Keratinocyte (primary cell): ENCODE measurements at regions not wholly inside any gene's neighbourhood (a gene's known extent, or its start where the extent isn't known, plus 50 kb on each side); places are given as distances from the start of the nearest gene placed in this dataset.

ENCODE experiments used
- DNase-seq: peaks from one replicate; pipeline ENCODE4 v3.0.0-alpha.2; 2011; ENCODE audit warnings: low read depth, missing footprints, low spot score
- FAIRE-seq: peaks from 2 replicates; lab custom pipeline; 2011; peaks lifted over from hg19 to GRCh38; lab: Jason Lieb, UNC
- H2AFZ ChIP-seq: 2 replicates; pipeline ENCODE4 v1.6.0; 2012; ENCODE audit warnings: low read length, control low read depth, inconsistent platforms; ENCODE audit not compliant: control insufficient read depth
- H3K27ac ChIP-seq: 2 replicates; pipeline ENCODE4 v1.5.1; 2011; ENCODE audit warnings: low read length; ENCODE audit not compliant: control insufficient read depth, insufficient read depth
- H3K27me3 ChIP-seq: 3 replicates; pipeline ENCODE4 v1.6.0; 2011; ENCODE audit warnings: low read length; ENCODE audit not compliant: control insufficient read depth, insufficient read depth; ENCODE audit errors: extremely low read depth
- H3K36me3 ChIP-seq, 2 experiments: 2 replicates in 1 of 2; 3 replicates in 1 of 2; pipeline ENCODE4 v1.5.1; 2011; ENCODE audit warnings: low read length in 2 of 2, mild to moderate bottlenecking in 1 of 2; ENCODE audit not compliant: control insufficient read depth in 2 of 2, insufficient read depth in 2 of 2; ENCODE audit errors: extremely low read depth in 1 of 2
- H3K4me1 ChIP-seq: 3 replicates; pipeline ENCODE4 v1.5.1; 2011; ENCODE audit warnings: low read length; ENCODE audit not compliant: control insufficient read depth, insufficient read depth; ENCODE audit errors: extremely low read depth
- H3K4me2 ChIP-seq: 3 replicates; pipeline ENCODE4 v1.6.0; 2011; ENCODE audit warnings: low read depth, low read length; ENCODE audit not compliant: control insufficient read depth, insufficient read depth; ENCODE audit errors: extremely low read depth
- H3K4me3 ChIP-seq, 3 experiments: fragments of 200-600 bp in 1 of 3; sonication (generic) in 1 of 3; 2 replicates in 2 of 3; 3 replicates in 1 of 3; pipeline ENCODE4 v1.5.1; 2011 to 2016; ENCODE audit warnings: low read length in 3 of 3, mild to moderate bottlenecking in 3 of 3, control low read depth in 2 of 3, inconsistent platforms in 1 of 3, low read depth in 1 of 3, mixed read lengths in 1 of 3, mixed run types in 1 of 3, moderate library complexity in 1 of 3; ENCODE audit not compliant: control insufficient read depth in 2 of 3, insufficient read depth in 2 of 3; ENCODE audit errors: extremely low read depth in 1 of 3
- H3K79me2 ChIP-seq: 2 replicates; pipeline ENCODE4 v1.6.0; 2012; ENCODE audit warnings: low read length; ENCODE audit not compliant: control insufficient read depth, insufficient read depth
- H3K9ac ChIP-seq: 3 replicates; pipeline ENCODE4 v1.6.0; 2011; ENCODE audit warnings: low read length; ENCODE audit not compliant: control insufficient read depth, insufficient read depth; ENCODE audit errors: extremely low read depth
- H3K9me1 ChIP-seq: 3 replicates; pipeline ENCODE4 v1.6.0; 2011; ENCODE audit warnings: low read length; ENCODE audit not compliant: control insufficient read depth, insufficient read depth; ENCODE audit errors: extremely low read depth
- H3K9me3 ChIP-seq: 2 replicates; pipeline ENCODE4 v1.5.1; 2012; ENCODE audit warnings: low read depth, low read length; ENCODE audit not compliant: control insufficient read depth
- H4K20me1 ChIP-seq: 3 replicates; pipeline ENCODE4 v1.6.0; 2011; ENCODE audit warnings: low read length; ENCODE audit not compliant: control insufficient read depth, insufficient read depth; ENCODE audit errors: extremely low read depth
- EZH2 ChIP-seq: IDR thresholded peaks from one replicate; pipeline ENCODE4 v1.6.1; 2012; ENCODE audit warnings: inconsistent platforms, mild to moderate bottlenecking, low read length, moderate library complexity
- dilution Hi-C: fragments of 300-500 bp; cut with MboI; formaldehyde crosslinking; loops from one replicate; pipeline ENCODE4 v1.7.0; 2020; ENCODE audit warnings: low sequenced_read_pairs; ENCODE audit not compliant: extremely low pct_ligation_motif_present
- TF ChIP-seq, protein P1 (sequence below), 3 experiments: IDR thresholded peaks in 1 of 3; conservative IDR thresholded peaks in 1 of 3; optimal IDR thresholded peaks in 1 of 3; 2 replicates in 2 of 3; 3 replicates in 1 of 3; pipeline versions ENCODE3 to v1.5.1; 2011; ENCODE audit warnings: low read length in 3 of 3, mild to moderate bottlenecking in 3 of 3, moderate library complexity in 2 of 3, control low read depth in 1 of 3, inconsistent platforms in 1 of 3; ENCODE audit not compliant: insufficient read depth in 2 of 3; ENCODE audit errors: extremely low read depth in 1 of 3

DNA sequence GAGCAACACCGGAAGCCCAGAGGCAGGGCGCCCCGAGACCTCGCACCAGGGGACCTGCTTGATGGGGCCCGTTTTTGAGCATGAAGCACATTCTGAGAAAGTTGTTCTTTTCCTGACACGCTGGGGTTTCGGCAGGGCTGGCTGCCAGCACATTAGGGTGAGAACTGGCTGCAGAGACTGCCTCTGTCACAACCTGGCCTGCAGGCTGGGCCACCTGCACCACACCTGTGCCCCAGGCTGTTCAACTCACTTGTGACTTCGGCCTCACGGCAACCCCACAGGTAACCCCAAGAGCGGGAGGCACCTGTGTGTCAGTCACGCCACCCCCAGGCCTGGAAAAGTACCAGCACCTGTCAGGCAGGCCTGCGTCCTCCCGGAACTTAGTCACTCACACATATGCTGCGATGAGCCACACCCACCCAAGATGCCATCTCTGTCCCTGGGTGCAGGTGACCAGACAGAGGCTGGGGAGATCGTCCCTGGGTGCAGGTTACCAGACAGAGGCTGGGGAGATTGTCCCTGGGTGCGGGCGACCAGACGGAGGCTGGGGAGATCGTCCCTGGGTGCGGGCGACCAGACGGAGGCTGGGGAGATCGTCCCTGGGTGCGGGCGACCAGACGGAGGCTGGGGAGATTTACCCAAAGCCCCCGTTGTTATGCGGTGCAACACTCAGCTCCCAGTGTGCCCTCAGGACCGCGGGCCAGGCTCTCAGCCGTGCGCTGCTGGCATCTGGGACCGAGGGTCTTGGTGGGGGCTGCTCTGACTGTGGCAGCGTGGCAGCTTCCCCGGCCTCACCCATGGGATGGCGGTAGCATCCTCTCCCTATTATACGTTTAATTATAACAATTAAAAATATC is 82.5 kb upstream of the BHLHE23 start:
- H4K20me1 ChIP-seq: no peaks in the 10 kb centered on the region
- H2AFZ ChIP-seq: no peak overlapping the region
- dilution Hi-C loops: no loop called here
- H3K9me3 ChIP-seq: no peaks in the 10 kb centered on the region
- no peak for DNase-seq
- TF ChIP-seq, protein P1, sequence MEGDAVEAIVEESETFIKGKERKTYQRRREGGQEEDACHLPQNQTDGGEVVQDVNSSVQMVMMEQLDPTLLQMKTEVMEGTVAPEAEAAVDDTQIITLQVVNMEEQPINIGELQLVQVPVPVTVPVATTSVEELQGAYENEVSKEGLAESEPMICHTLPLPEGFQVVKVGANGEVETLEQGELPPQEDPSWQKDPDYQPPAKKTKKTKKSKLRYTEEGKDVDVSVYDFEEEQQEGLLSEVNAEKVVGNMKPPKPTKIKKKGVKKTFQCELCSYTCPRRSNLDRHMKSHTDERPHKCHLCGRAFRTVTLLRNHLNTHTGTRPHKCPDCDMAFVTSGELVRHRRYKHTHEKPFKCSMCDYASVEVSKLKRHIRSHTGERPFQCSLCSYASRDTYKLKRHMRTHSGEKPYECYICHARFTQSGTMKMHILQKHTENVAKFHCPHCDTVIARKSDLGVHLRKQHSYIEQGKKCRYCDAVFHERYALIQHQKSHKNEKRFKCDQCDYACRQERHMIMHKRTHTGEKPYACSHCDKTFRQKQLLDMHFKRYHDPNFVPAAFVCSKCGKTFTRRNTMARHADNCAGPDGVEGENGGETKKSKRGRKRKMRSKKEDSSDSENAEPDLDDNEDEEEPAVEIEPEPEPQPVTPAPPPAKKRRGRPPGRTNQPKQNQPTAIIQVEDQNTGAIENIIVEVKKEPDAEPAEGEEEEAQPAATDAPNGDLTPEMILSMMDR (optimal IDR thresholded peaks at IDR 0.05 in 1 of 3, IDR thresholded peaks at IDR 0.05 in 1 of 3, conservative IDR thresholded peaks at IDR 0.05 in 1 of 3; ENCODE audit: extremely low read depth in 1 of 3, insufficient read depth in 2 of 3, low read length in 3 of 3): no peak
- no peak for TF ChIP-seq EZH2
- H3K27me3 ChIP-seq: peaks cover 12% of the 10 kb centered on the region
- H3K4me3 ChIP-seq: no peak overlapping the region
- H3K79me2 ChIP-seq: no peaks in the 10 kb centered on the region
- H3K4me1 ChIP-seq: no peaks in the 10 kb centered on the region
- H3K36me3 ChIP-seq: no peaks in the 10 kb centered on the region
- no peak overlapping the region for H3K9ac ChIP-seq
- no peak overlapping the region for H3K27ac ChIP-seq
- no peaks in the 10 kb centered on the region for H3K9me1 ChIP-seq
- no peak overlapping the region for H3K4me2 ChIP-seq
- no peak for FAIRE-seq

DNA sequence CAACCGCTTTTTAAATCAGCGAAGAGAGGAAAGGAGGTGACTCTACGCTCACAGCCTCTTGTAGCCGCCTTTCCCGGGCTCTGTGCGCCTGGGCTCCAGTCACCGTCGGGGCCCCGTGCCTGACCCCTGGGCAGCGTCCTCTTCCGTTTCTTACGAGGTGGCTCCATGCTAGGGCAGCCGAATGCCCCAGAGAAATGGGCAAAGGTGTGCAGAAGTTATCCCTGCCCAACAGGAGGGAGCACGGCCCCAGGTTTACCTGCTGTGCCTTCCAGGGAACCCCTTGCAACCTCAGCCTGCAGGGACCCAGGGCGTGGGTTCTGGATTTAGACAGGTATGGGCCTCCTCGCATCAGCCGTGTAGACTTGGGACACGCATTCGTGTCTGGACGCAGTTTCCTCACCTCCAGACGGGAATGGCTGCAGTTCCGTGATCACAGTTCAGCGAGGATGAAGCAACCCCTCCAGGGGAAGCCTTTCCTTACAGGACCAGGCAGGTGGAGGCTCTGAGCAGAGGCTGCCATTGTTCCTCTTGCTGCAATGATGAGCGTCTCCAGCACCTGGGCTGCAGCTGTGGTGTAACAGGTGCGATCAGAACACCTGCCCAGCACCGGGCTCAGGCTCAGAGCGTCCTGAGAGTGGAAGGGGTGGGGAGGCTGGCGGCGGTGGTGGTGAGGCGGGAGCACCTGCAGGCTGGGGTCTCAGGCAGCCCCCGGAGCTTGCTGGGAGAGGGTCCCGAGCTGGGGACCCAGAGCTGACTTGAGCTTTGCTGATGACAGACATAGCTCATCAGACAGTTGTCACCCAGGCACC is 81.3 kb upstream of the BHLHE23 start:
- dilution Hi-C loops: no loop called here

More for the DNA sequence above, 81.3 kb upstream of the BHLHE23 start:
- Histone ChIP-seq H3K27me3 (peaks cover 13% of the 10 kb centered on the region), H3K4me2 (no peak overlapping the region), H3K9me1 (no peaks in the 10 kb centered on the region), H3K9ac (no peak overlapping the region), H3K27ac (no peak overlapping the region), H3K9me3 (no peaks in the 10 kb centered on the region), H3K36me3 (no peaks in the 10 kb centered on the region), H3K79me2 (no peaks in the 10 kb centered on the region), H3K4me1 (no peaks in the 10 kb centered on the region), H2AFZ (no peak overlapping the region), H4K20me1 (no peaks in the 10 kb centered on the region), H3K4me3 (no peak overlapping the region)
- FAIRE-seq (no peak), DNase-seq (no peak)
- TF ChIP-seq, protein P1 (optimal IDR thresholded peaks at IDR 0.05 in 1 of 3, IDR thresholded peaks at IDR 0.05 in 1 of 3, conservative IDR thresholded peaks at IDR 0.05 in 1 of 3; ENCODE audit: extremely low read depth in 1 of 3, insufficient read depth in 2 of 3, low read length in 3 of 3): no peak
- no peak for TF ChIP-seq EZH2
